GM23338 (cell line): ENCODE measurements at regions not wholly inside any gene's neighbourhood (a gene's known extent, or its start where the extent isn't known, plus 50 kb on each side); places are given as distances from the start of the nearest gene placed in this dataset.

Experiments
- ATAC-seq: fragments of 200-7000 bp; cut with Tn5 transposase; 3 replicates; pipeline ENCODE4 v1.9.1; 2020
- DNase-seq: peaks from one replicate; pipeline ENCODE4 v3.0.0-alpha.2; 2015; ENCODE audit warnings: low spot score
- H2AFZ ChIP-seq: fragments of 200-600 bp; sonication (generic); 2 replicates; pipeline ENCODE4 v1.8.0; 2016; ENCODE audit warnings: antibody characterized with exemption, mild to moderate bottlenecking, moderate library complexity
- H3F3A ChIP-seq: fragments of 200-600 bp; sonication (generic); replicated peaks from 2 replicates; pipeline ENCODE4 v1.8.0; 2017; ENCODE audit warnings: antibody characterized with exemption, mixed run types, low read depth
- H3K27ac ChIP-seq: fragments of 200-600 bp; sonication (generic); 2 replicates; pipeline ENCODE4 v1.6.1; 2016; ENCODE audit warnings: low read depth
- H3K27me3 ChIP-seq: fragments of 200-600 bp; sonication (generic); 2 replicates; pipeline ENCODE4 v1.8.0; 2016; ENCODE audit warnings: mild to moderate bottlenecking, mixed run types, moderate library complexity; ENCODE audit not compliant: insufficient read depth
- H3K36me3 ChIP-seq: fragments of 200-600 bp; sonication (generic); 2 replicates; pipeline ENCODE4 v1.8.0; 2016; ENCODE audit warnings: mild to moderate bottlenecking; ENCODE audit not compliant: insufficient read depth
- H3K4me1 ChIP-seq: fragments of 200-600 bp; sonication (generic); 2 replicates; pipeline ENCODE4 v1.8.0; 2016; ENCODE audit warnings: mild to moderate bottlenecking, moderate library complexity; ENCODE audit not compliant: insufficient read depth
- H3K4me2 ChIP-seq: fragments of 200-600 bp; sonication (generic); 2 replicates; pipeline ENCODE4 v1.7.1; 2017; ENCODE audit warnings: mixed run types
- H3K4me3 ChIP-seq: fragments of 200-600 bp; sonication (generic); 2 replicates; pipeline ENCODE4 v1.6.1; 2016; ENCODE audit warnings: mixed run types
- H3K79me2 ChIP-seq: fragments of 200-600 bp; sonication (generic); replicated peaks from 2 replicates; pipeline ENCODE4 v1.8.0; 2017; ENCODE audit warnings: mild to moderate bottlenecking; ENCODE audit not compliant: insufficient read depth
- H3K9me2 ChIP-seq: fragments of 200-600 bp; sonication (generic); 2 replicates; pipeline ENCODE4 v1.8.0; 2017; ENCODE audit not compliant: insufficient read depth
- H4K20me1 ChIP-seq: fragments of 200-600 bp; sonication (generic); replicated peaks from 2 replicates; pipeline ENCODE4 v1.8.0; 2017; ENCODE audit warnings: mild to moderate bottlenecking; ENCODE audit not compliant: insufficient read depth
- H3K27ac Mint-ChIP-seq: 2 replicates; pipeline ENCODE4 v1.8.0; 2020; ENCODE audit warnings: inconsistent platforms, mild to moderate bottlenecking, moderate library complexity, mixed read lengths
- H3K27me3 Mint-ChIP-seq: 3 replicates; pipeline ENCODE4 v1.8.0; 2022; ENCODE audit warnings: low read depth, mild to moderate bottlenecking, moderate library complexity, mixed read lengths, inconsistent platforms; ENCODE audit not compliant: insufficient read depth, poor library complexity
- H3K36me3 Mint-ChIP-seq: 3 replicates; pipeline ENCODE4 v1.8.0; 2021; ENCODE audit warnings: low read depth, mild to moderate bottlenecking, inconsistent platforms, moderate library complexity, mixed read lengths
- H3K4me1 Mint-ChIP-seq: 3 replicates; pipeline ENCODE4 v1.8.0; 2020; ENCODE audit warnings: mild to moderate bottlenecking, inconsistent platforms, mixed read lengths
- H3K4me3 Mint-ChIP-seq: 3 replicates; pipeline ENCODE4 v1.8.0; 2021; ENCODE audit warnings: moderate library complexity, mild to moderate bottlenecking, inconsistent platforms, mixed read lengths
- H3K9me3 Mint-ChIP-seq: 3 replicates; pipeline ENCODE4 v1.8.0; 2020; ENCODE audit warnings: moderate library complexity, mild to moderate bottlenecking, inconsistent platforms, mixed read lengths
- CREB1 ChIP-seq: fragments of 250-450 bp; sonication (Bioruptor Pico); IDR thresholded peaks from 2 replicates; pipeline ENCODE4 v1.5.0; 2020; ENCODE audit warnings: low read depth, mild to moderate bottlenecking, moderate library complexity
- EZH2 ChIP-seq: fragments of 200-600 bp; sonication (generic); IDR thresholded peaks from one replicate; pipeline ENCODE4 v1.8.0; 2017; ENCODE audit warnings: antibody characterized with exemption, mild to moderate bottlenecking, low read depth; ENCODE audit not compliant: unreplicated experiment
- EZH2phosphoT487 ChIP-seq: fragments of 200-600 bp; sonication (generic); IDR thresholded peaks from one replicate; pipeline ENCODE4 v1.8.1; 2018; ENCODE audit warnings: antibody characterized with exemption; ENCODE audit not compliant: unreplicated experiment
- POLR2AphosphoS5 ChIP-seq: IDR thresholded peaks from 2 replicates; pipeline ENCODE4 v1.6.1; 2016; ENCODE audit warnings: antibody characterized with exemption, low read depth
- STAT1 ChIP-seq: IDR thresholded peaks from one replicate; pipeline ENCODE4 v1.6.1; 2016; ENCODE audit warnings: antibody characterized with exemption; ENCODE audit not compliant: unreplicated experiment
- ZNF114 ChIP-seq: fragments of 250-450 bp; sonication (Bioruptor Pico); IDR thresholded peaks from 2 replicates; pipeline ENCODE4 v1.5.0; 2020; ENCODE audit warnings: mild to moderate bottlenecking, moderate library complexity
- ZNF331 ChIP-seq: fragments of 250-450 bp; sonication (Bioruptor Pico); IDR thresholded peaks from 2 replicates; pipeline ENCODE4 v1.5.0; 2020; ENCODE audit warnings: low read depth, mild to moderate bottlenecking, moderate library complexity
- TF ChIP-seq, protein P1 (sequence below), 2 experiments: fragments of 200-600 bp in 1 of 2; sonication (generic) in 1 of 2; conservative IDR thresholded peaks; 2 replicates each; pipeline versions ENCODE4 v1.5.1 to v1.6.1; 2016 to 2017; ENCODE audit warnings: antibody characterized with exemption in 2 of 2, low read depth in 2 of 2, mild to moderate bottlenecking in 2 of 2, moderate library complexity in 1 of 2
- TF ChIP-seq, protein P2 (sequence below): IDR thresholded peaks from one replicate; pipeline ENCODE4 v1.6.1; 2018; ENCODE audit warnings: antibody characterized with exemption; ENCODE audit not compliant: unreplicated experiment
- TF ChIP-seq, protein P3 (sequence below): IDR thresholded peaks from 2 replicates; pipeline ENCODE4 v1.6.1; 2016; ENCODE audit warnings: antibody characterized with exemption

DNA sequence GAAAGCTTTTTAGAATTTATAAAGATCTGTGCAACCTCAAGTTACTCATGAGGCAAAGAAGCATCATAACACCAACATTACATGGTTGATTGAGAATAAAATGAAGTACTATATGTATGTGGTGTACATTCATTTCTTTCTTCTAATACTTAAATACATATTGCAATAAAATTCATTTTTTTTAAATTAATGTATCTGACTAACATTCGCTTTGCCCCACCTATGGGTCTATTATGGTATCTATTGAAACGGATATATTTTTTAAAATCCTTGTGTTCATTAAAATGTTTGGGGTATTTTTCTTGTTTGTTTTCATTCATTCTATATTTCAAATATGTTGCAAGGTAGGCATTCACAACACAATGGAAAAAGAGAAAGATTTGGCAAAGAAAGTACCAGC is 237.5 kb downstream of the DSEL start:
- DNase-seq (no peak), ATAC-seq (no peak)
- Histone ChIP-seq H3K4me2 (no peak overlapping the region), H3F3A (no peaks in the 10 kb centered on the region), H3K9me2 (no peaks in the 10 kb centered on the region), H3K27ac (no peak overlapping the region), H3K4me3 (no peak overlapping the region), H4K20me1 (no peaks in the 10 kb centered on the region), H3K36me3 (no peaks in the 10 kb centered on the region), H3K27me3 (no peaks in the 10 kb centered on the region), H2AFZ (no peak overlapping the region), H3K4me1 (peaks cover 5% of the 10 kb centered on the region; the same call in 1 of the 2 replicates), H3K79me2 (no peaks in the 10 kb centered on the region)
- H3K27ac Mint-ChIP-seq, result no peak overlapping the region
- H3K4me3 Mint-ChIP-seq, result no peak overlapping the region
- no peaks in the 10 kb centered on the region for H3K36me3 Mint-ChIP-seq
- peaks cover 9% of the 10 kb centered on the region; the same call in 2 of the 3 replicates for H3K4me1 Mint-ChIP-seq
- no peaks in the 10 kb centered on the region for H3K9me3 Mint-ChIP-seq
- TF ChIP-seq, protein P1, sequence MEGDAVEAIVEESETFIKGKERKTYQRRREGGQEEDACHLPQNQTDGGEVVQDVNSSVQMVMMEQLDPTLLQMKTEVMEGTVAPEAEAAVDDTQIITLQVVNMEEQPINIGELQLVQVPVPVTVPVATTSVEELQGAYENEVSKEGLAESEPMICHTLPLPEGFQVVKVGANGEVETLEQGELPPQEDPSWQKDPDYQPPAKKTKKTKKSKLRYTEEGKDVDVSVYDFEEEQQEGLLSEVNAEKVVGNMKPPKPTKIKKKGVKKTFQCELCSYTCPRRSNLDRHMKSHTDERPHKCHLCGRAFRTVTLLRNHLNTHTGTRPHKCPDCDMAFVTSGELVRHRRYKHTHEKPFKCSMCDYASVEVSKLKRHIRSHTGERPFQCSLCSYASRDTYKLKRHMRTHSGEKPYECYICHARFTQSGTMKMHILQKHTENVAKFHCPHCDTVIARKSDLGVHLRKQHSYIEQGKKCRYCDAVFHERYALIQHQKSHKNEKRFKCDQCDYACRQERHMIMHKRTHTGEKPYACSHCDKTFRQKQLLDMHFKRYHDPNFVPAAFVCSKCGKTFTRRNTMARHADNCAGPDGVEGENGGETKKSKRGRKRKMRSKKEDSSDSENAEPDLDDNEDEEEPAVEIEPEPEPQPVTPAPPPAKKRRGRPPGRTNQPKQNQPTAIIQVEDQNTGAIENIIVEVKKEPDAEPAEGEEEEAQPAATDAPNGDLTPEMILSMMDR (conservative IDR thresholded peaks at IDR 0.05; ENCODE audit: low read depth in 2 of 2), result no peak; a peak in 1 of 4 replicates
- TF ChIP-seq EZH2phosphoT487 (no peak), CREB1 (CRISPR knock-in tag) (no peak), EZH2 (no peak), ZNF331 (CRISPR knock-in tag) (no peak)
- TF ChIP-seq, protein P2, sequence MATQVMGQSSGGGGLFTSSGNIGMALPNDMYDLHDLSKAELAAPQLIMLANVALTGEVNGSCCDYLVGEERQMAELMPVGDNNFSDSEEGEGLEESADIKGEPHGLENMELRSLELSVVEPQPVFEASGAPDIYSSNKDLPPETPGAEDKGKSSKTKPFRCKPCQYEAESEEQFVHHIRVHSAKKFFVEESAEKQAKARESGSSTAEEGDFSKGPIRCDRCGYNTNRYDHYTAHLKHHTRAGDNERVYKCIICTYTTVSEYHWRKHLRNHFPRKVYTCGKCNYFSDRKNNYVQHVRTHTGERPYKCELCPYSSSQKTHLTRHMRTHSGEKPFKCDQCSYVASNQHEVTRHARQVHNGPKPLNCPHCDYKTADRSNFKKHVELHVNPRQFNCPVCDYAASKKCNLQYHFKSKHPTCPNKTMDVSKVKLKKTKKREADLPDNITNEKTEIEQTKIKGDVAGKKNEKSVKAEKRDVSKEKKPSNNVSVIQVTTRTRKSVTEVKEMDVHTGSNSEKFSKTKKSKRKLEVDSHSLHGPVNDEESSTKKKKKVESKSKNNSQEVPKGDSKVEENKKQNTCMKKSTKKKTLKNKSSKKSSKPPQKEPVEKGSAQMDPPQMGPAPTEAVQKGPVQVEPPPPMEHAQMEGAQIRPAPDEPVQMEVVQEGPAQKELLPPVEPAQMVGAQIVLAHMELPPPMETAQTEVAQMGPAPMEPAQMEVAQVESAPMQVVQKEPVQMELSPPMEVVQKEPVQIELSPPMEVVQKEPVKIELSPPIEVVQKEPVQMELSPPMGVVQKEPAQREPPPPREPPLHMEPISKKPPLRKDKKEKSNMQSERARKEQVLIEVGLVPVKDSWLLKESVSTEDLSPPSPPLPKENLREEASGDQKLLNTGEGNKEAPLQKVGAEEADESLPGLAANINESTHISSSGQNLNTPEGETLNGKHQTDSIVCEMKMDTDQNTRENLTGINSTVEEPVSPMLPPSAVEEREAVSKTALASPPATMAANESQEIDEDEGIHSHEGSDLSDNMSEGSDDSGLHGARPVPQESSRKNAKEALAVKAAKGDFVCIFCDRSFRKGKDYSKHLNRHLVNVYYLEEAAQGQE, result no peak
- TF ChIP-seq, protein P3, sequence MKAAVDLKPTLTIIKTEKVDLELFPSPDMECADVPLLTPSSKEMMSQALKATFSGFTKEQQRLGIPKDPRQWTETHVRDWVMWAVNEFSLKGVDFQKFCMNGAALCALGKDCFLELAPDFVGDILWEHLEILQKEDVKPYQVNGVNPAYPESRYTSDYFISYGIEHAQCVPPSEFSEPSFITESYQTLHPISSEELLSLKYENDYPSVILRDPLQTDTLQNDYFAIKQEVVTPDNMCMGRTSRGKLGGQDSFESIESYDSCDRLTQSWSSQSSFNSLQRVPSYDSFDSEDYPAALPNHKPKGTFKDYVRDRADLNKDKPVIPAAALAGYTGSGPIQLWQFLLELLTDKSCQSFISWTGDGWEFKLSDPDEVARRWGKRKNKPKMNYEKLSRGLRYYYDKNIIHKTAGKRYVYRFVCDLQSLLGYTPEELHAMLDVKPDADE, result no peak
- no peaks in the 10 kb centered on the region for H3K27me3 Mint-ChIP-seq

DNA sequence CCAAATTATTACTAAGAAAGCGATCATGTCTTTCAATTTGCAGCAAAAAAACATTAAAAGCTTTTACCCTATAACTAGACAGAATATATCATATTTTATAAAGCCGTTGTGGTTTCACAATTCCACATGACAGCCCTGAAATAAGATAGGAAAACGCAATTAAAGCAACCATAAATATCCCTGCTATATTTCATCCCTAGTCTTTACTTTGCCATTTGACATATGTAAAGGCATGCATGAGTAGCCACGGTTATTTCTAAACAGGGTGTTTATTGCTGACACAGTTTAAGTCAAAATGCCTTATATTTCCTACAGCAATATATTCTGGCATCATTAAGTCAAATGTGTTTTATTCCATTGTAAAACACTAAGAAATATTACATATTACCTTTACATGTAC is 239.9 kb downstream of the DSEL start:
- H3K36me3 ChIP-seq, result no peaks in the 10 kb centered on the region
- no peaks in the 10 kb centered on the region for H3K9me2 ChIP-seq
- no peaks in the 10 kb centered on the region for H3K27me3 Mint-ChIP-seq
- no peak overlapping the region for H2AFZ ChIP-seq
- H3K27ac Mint-ChIP-seq, result no peak overlapping the region
- H3K27ac ChIP-seq, result no peak overlapping the region
- no peaks in the 10 kb centered on the region for H3K4me1 ChIP-seq
- no peak overlapping the region for H3K4me3 ChIP-seq
- no peak overlapping the region for H3K4me3 Mint-ChIP-seq
- H3K79me2 ChIP-seq, result no peaks in the 10 kb centered on the region
- no peaks in the 10 kb centered on the region for H3K27me3 ChIP-seq
- H3K4me1 Mint-ChIP-seq, result 0 out of 3 replicates have a peak, but pooled peaks cover 3% of the 10 kb centered on the region
- H3F3A ChIP-seq, result no peaks in the 10 kb centered on the region
- H4K20me1 ChIP-seq, result no peaks in the 10 kb centered on the region
- no peak for DNase-seq
- no peaks in the 10 kb centered on the region for H3K36me3 Mint-ChIP-seq
- ATAC-seq, result no peak
- H3K4me2 ChIP-seq, result no peak overlapping the region
- no peaks in the 10 kb centered on the region; the same call in 2 of the 3 replicates for H3K9me3 Mint-ChIP-seq
- TF ChIP-seq EZH2phosphoT487, result no peak
- no peak for TF ChIP-seq STAT1
- TF ChIP-seq EZH2, result no peak
- TF ChIP-seq ZNF114 (CRISPR knock-in tag), result no peak
- no peak for TF ChIP-seq POLR2AphosphoS5
- TF ChIP-seq CREB1 (CRISPR knock-in tag), result no peak
- TF ChIP-seq, protein P1 (conservative IDR thresholded peaks at IDR 0.05; ENCODE audit: low read depth in 2 of 2), result no peak
